Esophagus muscularis mucosa (tissue), 3 donors: ENCODE measurements at regions not wholly inside any gene's neighbourhood (a gene's known extent, or its start where the extent isn't known, plus 50 kb on each side); places are given as distances from the start of the nearest gene placed in this dataset.

Experiments used
- POLR2AphosphoS5 ChIP-seq, 2 donors: sonication (generic); formaldehyde crosslinking; IDR thresholded peaks; one replicate each; pipeline ENCODE4 v1.6.1; 2017; ENCODE audit warnings: antibody characterized with exemption in 2 of 2
- TF ChIP-seq, protein P1 (sequence below), 3 experiments: fragments of 200-600 bp in 2 of 3; fragments of 450-650 bp in 1 of 3; sonication (generic) in 2 of 3; IDR thresholded peaks; one replicate each; pipeline ENCODE4 v1.5.1; 2017 to 2019; ENCODE audit warnings: antibody characterized with exemption in 3 of 3, mild to moderate bottlenecking in 2 of 3, moderate library complexity in 1 of 3

DNA sequence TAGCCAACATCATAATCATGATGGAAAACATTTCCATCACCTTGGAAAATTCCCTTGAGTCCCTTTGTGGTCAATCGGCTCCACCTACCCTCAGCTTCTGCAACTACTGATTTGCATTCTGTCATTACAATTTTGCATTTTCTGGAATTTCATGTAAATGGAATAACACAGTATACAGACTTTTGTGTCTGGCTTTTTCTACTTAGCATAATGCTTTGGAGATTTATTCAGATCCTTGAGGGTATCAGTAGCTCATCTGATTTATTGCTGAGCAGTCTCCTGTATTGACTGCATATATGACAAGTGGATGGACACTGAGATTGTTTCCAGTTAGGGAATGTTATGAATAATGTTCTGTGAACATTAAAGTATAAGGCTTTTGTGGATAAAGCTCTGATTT lies 358.3 kb downstream of the USP25 start:
- TF ChIP-seq, protein P1, sequence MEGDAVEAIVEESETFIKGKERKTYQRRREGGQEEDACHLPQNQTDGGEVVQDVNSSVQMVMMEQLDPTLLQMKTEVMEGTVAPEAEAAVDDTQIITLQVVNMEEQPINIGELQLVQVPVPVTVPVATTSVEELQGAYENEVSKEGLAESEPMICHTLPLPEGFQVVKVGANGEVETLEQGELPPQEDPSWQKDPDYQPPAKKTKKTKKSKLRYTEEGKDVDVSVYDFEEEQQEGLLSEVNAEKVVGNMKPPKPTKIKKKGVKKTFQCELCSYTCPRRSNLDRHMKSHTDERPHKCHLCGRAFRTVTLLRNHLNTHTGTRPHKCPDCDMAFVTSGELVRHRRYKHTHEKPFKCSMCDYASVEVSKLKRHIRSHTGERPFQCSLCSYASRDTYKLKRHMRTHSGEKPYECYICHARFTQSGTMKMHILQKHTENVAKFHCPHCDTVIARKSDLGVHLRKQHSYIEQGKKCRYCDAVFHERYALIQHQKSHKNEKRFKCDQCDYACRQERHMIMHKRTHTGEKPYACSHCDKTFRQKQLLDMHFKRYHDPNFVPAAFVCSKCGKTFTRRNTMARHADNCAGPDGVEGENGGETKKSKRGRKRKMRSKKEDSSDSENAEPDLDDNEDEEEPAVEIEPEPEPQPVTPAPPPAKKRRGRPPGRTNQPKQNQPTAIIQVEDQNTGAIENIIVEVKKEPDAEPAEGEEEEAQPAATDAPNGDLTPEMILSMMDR (IDR thresholded peaks at IDR 0.05) = no peak
- no peak for TF ChIP-seq POLR2AphosphoS5 (IDR thresholded peaks at IDR 0.05)
